Thoracic aorta (tissue), 2 donors: ENCODE measurements at regions not wholly inside any gene's neighbourhood (a gene's known extent, or its start where the extent isn't known, plus 50 kb on each side); places are given as distances from the start of the nearest gene placed in this dataset.
"Not testable (repeated sequence)": the region's sequence is repeated elsewhere in the genome, so short reads cannot be mapped to it uniquely, and the experiment has no call there.

Source experiments
- ATAC-seq: fragments of 150-250 bp; one replicate; pipeline ENCODE4 v1.8.0; 2017; ENCODE audit warnings: low read depth; ENCODE audit not compliant: insufficient number of reproducible peaks, low FRiP score
- DNase-seq: peaks from one replicate; pipeline ENCODE4 v3.0.0-alpha.2; 2020; ENCODE audit warnings: low spot score
- H3K27ac ChIP-seq, 2 donors: fragments of 200-600 bp; sonication (generic); 1 replicate in 1 of 2; 2 replicates in 1 of 2; pipeline ENCODE4 v1.5.1; 2016; ENCODE audit warnings: mild to moderate bottlenecking in 2 of 2, moderate library complexity in 2 of 2
- H3K27me3 ChIP-seq: fragments of 200-600 bp; sonication (generic); replicated peaks from 2 replicates; pipeline ENCODE4 v1.6.0; 2016; ENCODE audit warnings: mild to moderate bottlenecking; ENCODE audit not compliant: insufficient read depth
- H3K36me3 ChIP-seq: fragments of 200-600 bp; sonication (generic); one replicate; pipeline ENCODE4 v1.5.1; 2016
- H3K4me1 ChIP-seq, 2 donors: fragments of 200-600 bp; sonication (generic); 1 replicate in 1 of 2; 2 replicates in 1 of 2; pipeline versions ENCODE4 v1.5.1 to v1.6.0; 2016; ENCODE audit warnings: low read depth in 2 of 2, mild to moderate bottlenecking in 1 of 2; ENCODE audit not compliant: control insufficient read depth in 1 of 2
- H3K4me3 ChIP-seq: fragments of 200-600 bp; sonication (generic); 2 replicates; pipeline ENCODE4 v1.5.1; 2016; ENCODE audit warnings: mild to moderate bottlenecking
- H3K9me3 ChIP-seq: fragments of 200-600 bp; sonication (generic); 2 replicates; pipeline ENCODE4 v1.5.1; 2016
- CTCF ChIP-seq: fragments of 200-600 bp; sonication (generic); IDR thresholded peaks from one replicate; pipeline ENCODE4 v1.5.1; 2019; ENCODE audit warnings: antibody characterized with exemption

GRCh38 chr3:110495201-110495927 is 576.3 kb upstream of the NECTIN3 start:
- Histone ChIP-seq H3K4me1 (no peaks in the 10 kb centered on the region), H3K9me3 (no peaks in the 10 kb centered on the region), H3K36me3 (no peaks in the 10 kb centered on the region), H3K27ac (no peak overlapping the region), H3K4me3 (no peak overlapping the region), H3K27me3 (no peaks in the 10 kb centered on the region)
- no peak for ATAC-seq
- DNase-seq: no peak
- no peak for TF ChIP-seq CTCF

GRCh38 chr3:110504401-110504800 is 567.2 kb upstream of the NECTIN3 start:
- no peak overlapping the region for H3K27ac ChIP-seq
- DNase-seq: no peak
- TF ChIP-seq CTCF: no peak
- no peak overlapping the region for H3K4me3 ChIP-seq
- H3K4me1 ChIP-seq: no peaks in the 10 kb centered on the region
- no peaks in the 10 kb centered on the region for H3K27me3 ChIP-seq
- ATAC-seq: no peak
- H3K9me3 ChIP-seq: peaks cover 6% of the 10 kb centered on the region
- no peaks in the 10 kb centered on the region for H3K36me3 ChIP-seq

- no peaks in the 10 kb centered on the region for H3K27me3 ChIP-seq
- TF ChIP-seq CTCF: no peak
- H3K4me3 ChIP-seq: no peak overlapping the region
- ATAC-seq (no peak), DNase-seq (no peak)
- H3K9me3 ChIP-seq: peaks cover 6% of the 10 kb centered on the region
- no peak overlapping the region for H3K27ac ChIP-seq
- H3K36me3 ChIP-seq: no peaks in the 10 kb centered on the region
- H3K4me1 ChIP-seq: no peaks in the 10 kb centered on the region
Observed at GRCh38 chr3:110504901-110505300, 566.7 kb upstream of the NECTIN3 start.

- DNase-seq: no peak
- ATAC-seq: no peak
- Histone ChIP-seq H3K4me1 (no peaks in the 10 kb centered on the region), H3K27me3 (no peaks in the 10 kb centered on the region), H3K36me3 (no peaks in the 10 kb centered on the region), H3K4me3 (no peak overlapping the region), H3K27ac (no peak overlapping the region), H3K9me3 (peaks cover 6% of the 10 kb centered on the region)
- no peak for TF ChIP-seq CTCF
Observed at GRCh38 chr3:110506890-110507289, 564.7 kb upstream of the NECTIN3 start.

GRCh38 chr3:110507570-110507969 is 564.0 kb upstream of the NECTIN3 start:
- not testable (repeated sequence) for H3K9me3 ChIP-seq, DNase-seq, H3K4me3 ChIP-seq, ATAC-seq, H3K36me3 ChIP-seq, H3K4me1 ChIP-seq, H3K27me3 ChIP-seq, H3K27ac ChIP-seq

- Histone ChIP-seq H3K9me3 (peaks cover 2% of the 10 kb centered on the region), H3K4me1 (no peaks in the 10 kb centered on the region), H3K27me3 (no peaks in the 10 kb centered on the region), H3K4me3 (no peak overlapping the region), H3K27ac (no peak overlapping the region), H3K36me3 (no peaks in the 10 kb centered on the region)
- TF ChIP-seq CTCF: no peak
- no peak for ATAC-seq
- DNase-seq: no peak
Observed at GRCh38 chr3:110512961-110513360, 558.7 kb upstream of the NECTIN3 start.
